ENCODE measurements at regions not wholly inside any gene's neighbourhood (a gene's known extent, or its start where the extent isn't known, plus 50 kb on each side); places are given as distances from the start of the nearest gene placed in this dataset.

GRCh38 chr10:61545170-61545569 is 92.0 kb upstream of the TMEM26 start:
- DNase-seq, result no peak

- DNase-seq, result no peak
These were observed 90.7 kb upstream of the TMEM26 start for GRCh38 chr10:61543831-61544230.

- DNase-seq, result no peak
These were observed 89.4 kb upstream of the TMEM26 start for GRCh38 chr10:61542596-61542995.

- DNase-seq, result no peak
These were observed 88.8 kb upstream of the TMEM26 start for GRCh38 chr10:61541960-61542359.

- no peak for DNase-seq
These were observed 86.7 kb upstream of the TMEM26 start for GRCh38 chr10:61539876-61540275.

GRCh38 chr10:61529208-61529607 is 76.0 kb upstream of the TMEM26 start:
- DNase-seq, result peak; percentile 13

GRCh38 chr10:61503051-61503450 is 49.9 kb upstream of the TMEM26 start:
- DNase-seq, result peak; percentile 53
